ENCODE measurements at regions not wholly inside any gene's neighbourhood (a gene's known extent, or its start where the extent isn't known, plus 50 kb on each side); places are given as distances from the start of the nearest gene placed in this dataset.
"Not testable (repeated sequence)": the region's sequence is repeated elsewhere in the genome, so short reads cannot be mapped to it uniquely, and the experiment has no call there.

DNA sequence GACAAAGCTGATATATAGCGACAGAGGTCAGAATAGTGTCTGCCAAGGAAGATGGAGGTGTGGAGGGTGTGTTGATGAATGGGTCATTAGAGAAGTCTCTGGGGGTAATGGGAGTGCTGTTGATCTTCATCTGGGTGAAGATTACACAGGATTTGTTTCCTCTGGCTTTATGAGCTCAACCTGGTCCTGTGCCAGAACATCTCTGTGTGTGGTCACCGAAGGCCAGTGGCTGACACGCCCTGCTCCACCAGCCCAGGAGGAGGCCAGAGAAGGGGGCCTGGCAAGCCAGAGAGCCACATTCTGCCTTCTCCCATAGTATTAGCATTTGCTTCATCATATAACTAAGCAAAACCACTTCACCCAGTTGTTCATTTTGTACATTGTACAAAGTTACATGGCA lies 121.1 kb downstream of the ZNF621 start:
- DNase-seq (ENCODE audit: low read depth), result no peak

- no peak for DNase-seq (ENCODE audit: low read depth)
Measured at GRCh38 chr3:40649346-40649745, 124.6 kb downstream of the ZNF621 start.

GRCh38 chr3:40652072-40652471 lies 127.3 kb downstream of the ZNF621 start:
- DNase-seq (ENCODE audit: low read depth), result no peak

DNA sequence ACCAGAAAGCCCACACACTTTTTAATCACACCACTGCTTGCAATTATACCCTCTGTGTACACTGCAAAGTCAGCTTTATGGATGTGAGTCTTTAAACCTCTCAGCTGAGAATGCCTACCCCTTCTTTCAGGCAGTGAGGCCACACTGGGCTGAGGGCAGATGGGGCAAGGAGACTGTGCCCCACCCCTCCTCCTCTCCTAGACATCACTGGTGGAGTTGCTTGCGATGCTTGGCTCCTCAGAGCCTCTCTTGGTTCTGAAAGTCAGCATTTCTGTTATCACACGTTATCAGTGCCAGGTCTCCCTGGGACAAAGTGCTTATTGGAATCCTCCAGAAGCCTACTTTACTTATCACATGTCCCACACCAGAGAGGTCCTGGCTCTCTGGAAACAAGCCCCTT lies 128.2 kb downstream of the ZNF621 start:
- no peak for DNase-seq (ENCODE audit: low read depth)

- DNase-seq (ENCODE audit: low read depth), result no peak
Measured at GRCh38 chr3:40653878-40654277, 129.1 kb downstream of the ZNF621 start.

- DNase-seq (ENCODE audit: low read depth), result no peak
Measured at GRCh38 chr3:40655551-40655950, 130.8 kb downstream of the ZNF621 start.

GRCh38 chr3:40657623-40658022 lies 132.9 kb downstream of the ZNF621 start:
- DNase-seq (ENCODE audit: low read depth), result no peak

DNA sequence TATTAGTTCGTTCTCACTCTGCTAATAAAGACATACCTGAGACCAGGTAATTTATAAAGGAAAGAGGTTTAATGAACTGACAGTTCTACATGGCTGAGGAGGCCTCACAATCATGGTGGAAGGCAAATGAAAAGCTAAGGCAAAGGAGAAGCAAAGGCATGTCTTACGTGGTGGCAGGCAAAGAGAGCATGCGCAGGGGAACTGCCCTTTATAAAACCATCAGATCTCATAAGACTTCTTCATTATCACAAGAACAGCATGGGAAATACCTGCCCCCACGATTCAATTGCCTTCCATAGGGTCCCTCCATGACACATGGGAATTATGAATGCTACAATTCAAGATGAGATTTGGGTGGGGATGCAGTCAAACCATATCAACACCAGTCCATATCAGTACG lies 133.5 kb downstream of the ZNF621 start:
- no peak for DNase-seq (ENCODE audit: low read depth)

GRCh38 chr3:40660554-40660953 lies 135.8 kb downstream of the ZNF621 start:
- DNase-seq (ENCODE audit: low read depth), result no peak

- no peak for DNase-seq (ENCODE audit: low read depth)
Measured at GRCh38 chr3:40661284-40661683, 136.5 kb downstream of the ZNF621 start.

DNA sequence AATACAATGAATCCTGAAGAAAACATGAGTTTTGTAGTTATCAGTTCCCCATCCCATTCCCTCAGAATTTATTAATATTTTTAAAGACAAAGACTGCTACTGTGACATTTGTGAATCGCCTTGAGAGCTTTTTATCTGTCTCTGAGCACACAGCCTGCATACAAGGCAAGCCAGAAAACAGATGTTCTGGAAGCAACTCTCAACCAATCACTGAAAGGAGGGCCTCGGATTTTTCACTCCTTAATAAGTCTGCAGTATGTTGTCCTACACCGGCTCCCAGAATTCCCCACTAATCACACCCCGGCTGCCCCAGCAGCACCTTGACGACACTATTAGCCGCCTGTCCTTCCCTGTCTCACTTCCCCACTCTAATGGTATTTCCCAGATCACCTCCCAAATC lies 138.5 kb downstream of the ZNF621 start:
- no peak for DNase-seq (ENCODE audit: low read depth)

GRCh38 chr3:40669176-40669575 lies 144.4 kb downstream of the ZNF621 start:
- DNase-seq (ENCODE audit: low read depth), result no peak

- no peak for DNase-seq (ENCODE audit: low read depth)
Measured at GRCh38 chr3:40672861-40673260, 148.1 kb downstream of the ZNF621 start.

DNA sequence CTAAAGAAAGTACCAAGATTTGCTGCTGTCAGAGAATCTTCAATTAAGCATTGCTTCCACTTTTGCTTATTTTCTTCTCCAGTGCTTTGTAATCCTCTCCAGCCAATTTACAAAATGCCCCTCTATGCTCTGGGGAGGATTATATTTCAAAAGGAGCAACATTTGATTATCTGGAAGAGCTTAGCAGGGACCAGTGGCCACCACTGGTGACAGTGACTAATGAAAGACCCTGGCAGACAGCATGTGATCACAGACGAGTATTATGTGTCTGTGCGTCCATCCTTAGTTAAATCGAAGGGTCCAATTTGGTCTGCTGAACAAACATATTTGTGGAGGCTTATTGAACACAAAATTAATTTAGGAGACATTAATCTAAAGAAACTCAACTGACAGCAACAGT lies 152.6 kb downstream of the ZNF621 start:
- no peak for DNase-seq (ENCODE audit: low read depth)

DNA sequence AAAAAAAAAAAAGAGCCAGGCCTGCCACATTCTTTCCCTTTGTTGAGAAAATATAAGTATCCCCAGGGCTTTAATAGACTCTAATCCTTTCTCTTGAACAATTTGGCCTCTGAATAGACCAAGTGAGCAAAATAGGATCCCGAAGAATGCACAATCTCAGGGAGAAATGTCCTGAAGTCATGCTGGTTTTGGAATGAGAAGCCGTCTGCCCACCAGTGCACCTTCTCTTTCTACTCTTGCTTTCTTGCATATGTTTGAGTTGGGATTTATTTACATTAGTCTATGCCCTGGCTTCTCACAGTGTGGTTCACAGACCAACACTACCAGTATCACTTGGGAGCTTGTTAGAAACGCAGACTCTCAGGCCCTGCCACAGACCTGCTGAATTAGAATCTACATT lies 153.0 kb downstream of the ZNF621 start:
- DNase-seq (ENCODE audit: low read depth), result no peak

GRCh38 chr3:40679290-40679689 lies 154.5 kb downstream of the ZNF621 start:
- no peak for DNase-seq (ENCODE audit: low read depth)

DNA sequence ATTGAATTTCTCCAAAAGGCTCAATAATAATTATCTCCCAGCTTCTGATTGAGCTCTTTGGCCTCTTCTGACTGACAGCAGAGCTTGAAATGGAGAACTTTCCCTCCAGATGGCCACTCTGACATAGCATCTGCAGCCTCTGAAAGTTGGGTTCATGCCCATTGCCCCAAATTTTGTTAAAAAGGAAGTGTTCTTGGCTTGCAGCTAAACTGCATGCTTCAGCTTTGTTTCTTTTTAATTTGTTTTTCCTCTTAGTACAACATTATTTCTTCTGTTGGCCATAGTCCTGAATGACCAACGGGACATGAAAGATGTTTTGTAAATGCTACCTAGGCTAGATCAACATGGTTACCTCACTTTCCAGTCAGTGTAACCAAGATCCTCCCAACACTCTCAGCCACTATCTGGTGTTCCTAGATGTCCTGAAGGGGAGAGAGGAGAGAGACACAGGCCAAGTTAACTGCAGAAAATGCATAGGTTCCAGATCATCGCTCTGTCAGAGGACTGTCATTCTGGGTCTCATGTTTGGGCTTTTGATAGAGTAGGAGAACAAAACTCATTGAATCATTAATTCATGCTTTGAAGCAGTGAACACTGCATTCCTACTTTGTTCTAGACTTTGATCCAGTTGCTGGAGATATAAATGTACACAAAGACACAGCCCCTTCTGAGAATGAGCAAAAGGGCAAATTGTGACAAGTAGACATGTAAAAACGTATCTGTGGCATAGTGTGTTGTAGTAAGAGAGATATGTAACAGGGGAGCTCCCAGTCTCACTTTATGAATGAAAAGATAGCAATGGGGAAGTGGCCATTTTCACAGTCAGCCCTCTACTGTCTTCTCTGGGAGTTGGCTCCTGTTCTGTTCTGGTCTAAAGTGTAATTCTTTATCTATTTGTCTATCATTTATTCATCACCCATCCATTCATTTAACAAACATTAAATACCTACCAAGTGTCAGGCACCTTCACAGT lies 156.2 kb downstream of the ZNF621 start:
- no peak for DNase-seq (ENCODE audit: low read depth)

- DNase-seq (ENCODE audit: low read depth), result no peak
Measured at GRCh38 chr3:40681658-40682055, 156.9 kb downstream of the ZNF621 start.

GRCh38 chr3:40689837-40690236 lies 165.1 kb downstream of the ZNF621 start:
- DNase-seq (ENCODE audit: low read depth), result no peak

GRCh38 chr3:40690749-40691451 lies 166.1 kb downstream of the ZNF621 start:
- no peak for DNase-seq (ENCODE audit: low read depth)

GRCh38 chr3:40691452-40691861 lies 166.7 kb downstream of the ZNF621 start:
- DNase-seq (ENCODE audit: low read depth), result no peak

GRCh38 chr3:40695848-40696247 lies 171.1 kb downstream of the ZNF621 start:
- no peak for DNase-seq (ENCODE audit: low read depth)

GRCh38 chr3:40698611-40699010 lies 173.9 kb downstream of the ZNF621 start:
- not testable (repeated sequence) for DNase-seq (ENCODE audit: low read depth)
